ENCODE measurements at regions not wholly inside any gene's neighbourhood (a gene's known extent, or its start where the extent isn't known, plus 50 kb on each side); places are given as distances from the start of the nearest gene placed in this dataset.

- 58 to 74% methylated on average over 2 of the region's 2 CpGs for WGBS, 2 donors (ENCODE audit: low coverage in 1 of 2)
- intact Hi-C loops (cut with DNase I; ENCODE audit: low total_unique reads), result no loop called here
- Histone ChIP-seq H3K4me1 (no peaks in the 10 kb centered on the region), H3K4me3 (no peak overlapping the region), H3K9me3 (no peaks in the 10 kb centered on the region), H3K36me3 (no peaks in the 10 kb centered on the region), H3K27me3 (no peaks in the 10 kb centered on the region), H3K27ac (no peak overlapping the region)
- in situ Hi-C loops (cut with MboI; ENCODE audit: low pct_ligation_motif_present in 1 of 4, low pct_unique_long_range_greater_than_20kb in 1 of 4, low sequenced_read_pairs in 3 of 4), result no loop called here
- TF ChIP-seq POLR2AphosphoS5 (IDR thresholded peaks at IDR 0.05) (no peak), EP300 (IDR thresholded peaks at IDR 0.05; ENCODE audit: low read depth) (no peak), POLR2A (IDR thresholded peaks at IDR 0.05) (no peak), CTCF (IDR thresholded peaks at IDR 0.05) (no peak)
- no peak for DNase-seq
Measured at GRCh38 chr13:60959427-60959826, 456.2 kb downstream of the PCDH20 start.

- Histone ChIP-seq H3K9me3 (no peaks in the 10 kb centered on the region), H3K4me3 (no peak overlapping the region), H3K36me3 (no peaks in the 10 kb centered on the region), H3K27ac (no peak overlapping the region), H3K4me1 (no peaks in the 10 kb centered on the region), H3K27me3 (no peaks in the 10 kb centered on the region)
- in situ Hi-C loops (cut with MboI; ENCODE audit: low pct_ligation_motif_present in 1 of 4, low pct_unique_long_range_greater_than_20kb in 1 of 4, low sequenced_read_pairs in 3 of 4) (no loop called here), intact Hi-C loops (cut with DNase I; ENCODE audit: low total_unique reads) (no loop called here)
- WGBS, 2 donors (ENCODE audit: low coverage in 1 of 2), result 8 to 30% methylated on average over 1 of the region's 1 CpG
- no peak for DNase-seq
- TF ChIP-seq CTCF (IDR thresholded peaks at IDR 0.05), result no peak
- no peak for TF ChIP-seq EP300 (IDR thresholded peaks at IDR 0.05; ENCODE audit: low read depth)
- TF ChIP-seq POLR2AphosphoS5 (IDR thresholded peaks at IDR 0.05), result no peak
- no peak for TF ChIP-seq POLR2A (IDR thresholded peaks at IDR 0.05)
Measured at GRCh38 chr13:60957816-60958215, 457.8 kb downstream of the PCDH20 start.

- WGBS, 2 donors (ENCODE audit: low coverage in 1 of 2), result 28 to 63% methylated on average over 1 of the region's 1 CpG
- in situ Hi-C loops (cut with MboI; ENCODE audit: low pct_ligation_motif_present in 1 of 4, low pct_unique_long_range_greater_than_20kb in 1 of 4, low sequenced_read_pairs in 3 of 4), result no loop called here
- TF ChIP-seq POLR2AphosphoS5 (IDR thresholded peaks at IDR 0.05) (no peak), CTCF (IDR thresholded peaks at IDR 0.05) (no peak), EP300 (IDR thresholded peaks at IDR 0.05; ENCODE audit: low read depth) (no peak)
- DNase-seq, result no peak
- Histone ChIP-seq H3K4me1 (no peaks in the 10 kb centered on the region), H3K9me3 (peaks cover 0 to 6% of the 10 kb centered on the region in 2 donors), H3K4me3 (no peak overlapping the region), H3K36me3 (no peaks in the 10 kb centered on the region), H3K27ac (no peak overlapping the region), H3K27me3 (no peaks in the 10 kb centered on the region)
- intact Hi-C loops (cut with DNase I; ENCODE audit: low total_unique reads), result no loop called here
Measured at GRCh38 chr13:60945396-60945795, 470.3 kb downstream of the PCDH20 start.

GRCh38 chr13:60944863-60945262, 470.8 kb downstream of the PCDH20 start:
- TF ChIP-seq EP300 (IDR thresholded peaks at IDR 0.05; ENCODE audit: low read depth) (no peak), POLR2A (IDR thresholded peaks at IDR 0.05) (no peak), POLR2AphosphoS5 (IDR thresholded peaks at IDR 0.05) (no peak), CTCF (IDR thresholded peaks at IDR 0.05) (no peak)
- no peaks in the 10 kb centered on the region for H3K36me3 ChIP-seq
- intact Hi-C loops (cut with DNase I; ENCODE audit: low total_unique reads) (no loop called here), in situ Hi-C loops (cut with MboI; ENCODE audit: low pct_ligation_motif_present in 1 of 4, low pct_unique_long_range_greater_than_20kb in 1 of 4, low sequenced_read_pairs in 3 of 4) (no loop called here)
- no peak overlapping the region for H3K27ac ChIP-seq
- H3K27me3 ChIP-seq, result no peaks in the 10 kb centered on the region
- WGBS, 2 donors (ENCODE audit: low coverage in 1 of 2), result 58 to 67% methylated on average over 1 of the region's 1 CpG
- H3K4me3 ChIP-seq, result no peak overlapping the region
- no peaks in the 10 kb centered on the region for H3K4me1 ChIP-seq
- H3K9me3 ChIP-seq, result peaks cover 0 to 5% of the 10 kb centered on the region in 2 donors
- no peak for DNase-seq

Measured in transverse colon (tissue), 4 donors.